GM19043 (cell line): ENCODE measurements at regions not wholly inside any gene's neighbourhood (a gene's known extent, or its start where the extent isn't known, plus 50 kb on each side); places are given as distances from the start of the nearest gene placed in this dataset.

Source experiments
- ATAC-seq: cut with Tn5 transposase; IDR thresholded peaks from one replicate; pipeline ENCODE4 v1.9.1; 2021; ENCODE audit warnings: low read depth; ENCODE audit not compliant: unreplicated experiment

- no peak for ATAC-seq
Observed at GRCh38 chr4:147303174-147303872, 177.6 kb upstream of the EDNRA start.

- ATAC-seq: no peak
Observed at GRCh38 chr4:147303873-147304229, 177.0 kb upstream of the EDNRA start.

DNA sequence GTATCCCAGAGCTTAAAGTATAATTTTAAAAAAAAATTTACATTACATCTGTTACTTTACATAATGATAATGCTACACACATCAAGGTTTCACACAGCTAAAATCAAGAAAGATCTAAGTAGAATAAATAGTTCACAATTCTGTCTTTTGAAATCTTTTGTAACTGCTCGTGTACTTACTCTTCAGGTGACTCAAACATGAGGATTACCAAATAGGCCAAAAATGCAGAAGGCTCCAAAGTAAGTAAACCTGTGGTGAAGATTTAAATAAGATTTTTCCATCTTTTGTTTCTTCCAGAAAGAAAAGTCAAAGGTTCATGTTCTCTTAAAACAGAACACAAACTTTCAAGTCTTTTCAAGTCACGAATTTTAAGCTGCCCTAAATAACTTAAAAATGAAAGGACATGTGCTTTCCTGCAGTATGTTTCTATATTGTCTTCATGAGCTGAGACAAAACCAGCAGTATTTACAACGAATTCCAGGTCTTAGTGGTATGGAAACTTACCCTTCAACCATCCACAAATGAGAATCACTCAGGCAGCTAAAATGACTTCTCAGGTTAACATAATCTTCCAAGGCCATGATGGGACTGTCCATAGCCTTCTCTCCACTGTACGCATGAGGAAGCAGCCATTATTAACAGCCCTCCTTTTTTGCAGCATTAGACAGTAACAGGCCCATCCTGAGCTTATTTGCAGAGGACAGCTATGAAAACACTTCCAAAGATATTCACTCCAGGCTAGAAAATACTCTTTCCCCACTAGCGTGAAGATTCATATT lies 172.8 kb upstream of the EDNRA start:
- ATAC-seq: no peak

DNA sequence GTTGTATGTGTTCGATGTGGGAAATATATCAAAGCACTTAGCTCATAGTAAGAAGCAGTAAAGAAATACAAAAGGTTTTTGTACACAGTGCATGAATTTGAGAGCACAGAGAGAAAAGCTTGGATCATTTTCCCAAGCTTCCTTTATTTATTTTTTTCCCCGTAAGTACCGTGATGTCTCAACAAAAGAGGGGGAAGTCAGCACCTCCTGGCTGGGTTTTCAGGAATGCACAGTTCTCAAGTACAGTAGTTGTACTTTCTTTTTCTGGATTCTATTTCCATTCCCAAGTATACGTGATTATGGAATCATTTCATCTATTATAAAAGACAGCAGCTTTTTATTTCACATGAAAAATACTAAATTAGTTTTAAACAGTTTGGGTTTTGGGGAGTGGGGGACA lies 171.5 kb upstream of the EDNRA start:
- ATAC-seq: no peak

DNA sequence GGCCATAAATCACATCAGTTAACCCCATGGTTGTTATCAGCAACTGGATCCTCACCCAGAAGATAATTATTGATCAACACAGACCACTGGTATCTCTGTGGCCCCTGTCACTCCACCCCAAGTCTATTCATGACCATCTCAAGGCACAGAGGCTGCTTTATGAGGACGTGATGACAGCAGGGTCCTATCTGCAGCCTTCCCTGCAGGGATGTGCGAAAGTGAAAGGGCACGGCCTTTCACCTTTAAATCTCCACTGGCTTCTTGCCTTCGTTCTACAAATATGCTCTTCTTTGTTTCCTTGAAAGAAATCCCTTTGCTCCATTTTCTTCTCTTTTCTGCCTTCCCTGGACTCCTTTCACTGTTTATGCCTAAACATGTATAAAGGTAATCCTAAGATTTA lies 170.6 kb upstream of the EDNRA start:
- no peak for ATAC-seq

DNA sequence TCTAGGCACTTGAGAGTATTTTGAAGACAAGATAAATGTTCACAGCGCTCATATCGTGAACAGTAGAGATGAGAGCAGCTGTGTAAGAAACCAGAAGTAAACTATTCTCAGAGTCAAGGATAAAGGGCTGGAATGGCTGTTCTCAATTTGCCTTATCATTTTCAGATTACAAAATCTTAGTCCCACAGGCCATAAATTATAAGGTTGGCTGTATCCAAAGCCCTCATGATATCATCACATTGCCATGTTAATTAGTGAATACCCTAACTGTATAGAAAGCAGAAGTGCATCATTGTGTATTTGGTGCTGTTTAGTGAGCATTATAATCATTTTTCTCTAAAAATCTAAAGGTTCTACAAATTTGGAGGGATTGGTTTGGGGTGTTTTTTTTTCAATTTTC lies 168.9 kb upstream of the EDNRA start:
- no peak for ATAC-seq

DNA sequence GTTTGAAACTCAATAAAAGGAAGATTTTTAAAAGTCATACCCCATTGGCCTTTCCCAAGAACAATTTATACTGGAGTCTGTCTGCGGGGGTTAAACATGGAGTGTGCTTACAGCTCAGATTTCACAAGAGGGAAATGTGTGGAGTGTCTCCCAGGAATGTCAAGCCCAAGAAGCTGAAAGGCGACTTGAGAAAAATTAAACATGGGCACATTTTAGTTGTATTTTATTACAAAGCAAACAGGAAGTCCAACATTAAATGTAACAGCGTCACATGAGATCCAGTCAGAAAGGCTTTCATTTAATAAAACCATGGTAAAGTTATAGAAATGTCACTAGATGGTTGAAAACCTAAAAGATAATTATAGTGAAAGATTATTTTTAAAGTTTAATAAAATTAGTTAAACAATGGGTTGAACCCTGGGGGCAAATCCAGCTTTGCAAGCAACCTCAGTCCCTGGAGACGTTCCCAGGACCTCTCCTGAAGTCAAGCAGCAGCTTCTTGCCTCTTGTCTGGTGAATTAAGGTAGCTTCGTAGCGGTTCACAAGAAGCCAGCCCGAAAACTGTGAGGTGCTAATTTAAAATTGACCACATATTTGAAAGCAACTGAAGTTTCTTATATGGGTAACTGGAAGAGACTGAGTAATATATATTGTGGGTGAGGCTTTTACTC lies 168.4 kb upstream of the EDNRA start:
- no peak for ATAC-seq

- ATAC-seq: no peak
Observed at GRCh38 chr4:147313108-147313507, 167.8 kb upstream of the EDNRA start.

GRCh38 chr4:147318586-147318985 lies 162.3 kb upstream of the EDNRA start:
- ATAC-seq: no peak

DNA sequence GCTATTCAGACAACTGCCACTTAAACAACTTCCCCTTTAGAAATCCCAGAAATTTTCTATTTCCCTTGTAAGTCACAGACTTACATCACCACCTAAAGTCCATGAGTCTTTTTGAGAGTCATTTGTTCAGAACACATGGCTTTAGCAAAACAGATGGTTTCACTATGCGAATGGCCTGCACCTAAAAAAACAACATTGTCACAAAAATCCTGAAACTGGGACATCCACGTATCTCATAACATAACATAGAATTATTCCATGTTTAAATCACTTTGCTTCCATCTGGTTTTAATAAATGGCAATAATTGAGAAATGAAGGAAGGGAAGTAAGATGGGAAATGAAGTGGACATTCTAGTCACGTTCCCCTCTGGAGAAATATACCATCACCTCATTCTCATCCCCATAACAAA lies 155.3 kb upstream of the EDNRA start:
- ATAC-seq: no peak

GRCh38 chr4:147326591-147326990 lies 154.3 kb upstream of the EDNRA start:
- no peak for ATAC-seq

GRCh38 chr4:147327322-147327721 lies 153.6 kb upstream of the EDNRA start:
- ATAC-seq: no peak

GRCh38 chr4:147328189-147328588 lies 152.7 kb upstream of the EDNRA start:
- ATAC-seq: no peak

DNA sequence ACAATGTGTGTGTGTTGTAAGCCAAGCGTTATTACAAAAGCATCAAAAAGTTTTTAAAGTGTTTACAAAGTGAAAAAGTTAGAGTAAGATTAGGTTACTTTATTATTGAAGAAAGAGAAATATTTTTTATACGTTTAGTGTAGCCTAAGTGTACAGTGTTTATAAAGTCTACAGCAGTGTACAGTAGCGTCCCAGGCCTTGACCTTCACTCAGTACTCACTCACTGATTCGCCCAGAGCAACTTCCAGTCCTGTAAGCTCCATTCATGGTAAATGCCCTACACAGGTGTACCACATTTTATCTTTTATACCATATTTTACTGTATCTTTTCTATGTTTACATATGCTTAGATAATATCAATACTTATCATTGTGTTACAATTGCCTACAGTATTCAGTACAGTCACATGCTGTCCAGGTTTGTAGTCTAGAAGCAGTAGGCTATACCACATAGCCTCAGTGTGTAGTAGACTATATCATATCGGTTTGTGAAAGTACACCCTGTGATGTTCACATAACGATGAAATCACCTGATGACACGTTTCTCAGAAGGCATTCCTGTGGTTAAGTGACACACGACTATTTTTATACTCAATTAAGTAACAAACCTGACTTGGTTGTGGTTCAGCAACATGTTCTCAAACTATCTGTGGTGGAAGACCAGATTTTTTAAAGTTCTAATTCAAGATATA lies 152.0 kb upstream of the EDNRA start:
- ATAC-seq: no peak

DNA sequence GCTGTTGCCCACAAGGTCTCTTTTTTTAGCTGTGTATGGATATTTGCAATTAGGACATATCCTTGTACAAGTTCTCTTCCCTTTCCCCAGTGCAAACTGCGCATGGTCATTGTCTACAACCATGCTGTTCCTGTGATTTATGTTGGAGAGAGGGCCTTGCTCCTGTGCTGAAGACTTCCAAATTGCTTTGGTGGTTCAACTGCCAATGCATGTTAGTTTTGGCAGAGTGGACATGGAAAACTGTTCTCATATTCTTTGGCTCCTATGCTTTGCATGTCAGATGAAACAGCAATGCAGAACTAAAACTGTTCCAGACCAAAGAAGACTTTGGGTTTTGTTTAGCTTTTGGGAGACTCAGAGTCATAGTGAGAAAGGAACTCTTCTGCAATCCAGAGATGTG lies 148.8 kb upstream of the EDNRA start:
- no peak for ATAC-seq

- ATAC-seq: no peak
Observed at GRCh38 chr4:147334478-147334877, 146.4 kb upstream of the EDNRA start.

DNA sequence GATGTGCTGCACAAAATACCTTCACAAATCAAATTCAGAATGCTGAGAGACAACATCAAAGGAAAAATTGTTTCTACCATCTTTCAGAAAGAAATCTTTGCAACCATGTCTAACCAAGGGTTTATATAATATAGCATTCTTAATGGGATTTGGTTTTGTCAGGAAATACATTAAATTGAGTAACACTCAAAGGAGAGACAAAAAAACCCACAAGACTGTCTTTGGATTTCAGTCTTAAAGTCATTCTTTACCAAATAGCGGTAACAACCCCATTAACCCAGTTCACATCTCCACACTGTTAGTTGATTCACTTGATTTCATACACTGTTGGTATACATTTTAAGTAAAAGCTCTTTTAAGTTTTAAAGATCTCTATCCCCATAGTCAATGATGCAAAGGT lies 145.7 kb upstream of the EDNRA start:
- ATAC-seq: no peak

GRCh38 chr4:147336252-147336651 lies 144.6 kb upstream of the EDNRA start:
- ATAC-seq: no peak

DNA sequence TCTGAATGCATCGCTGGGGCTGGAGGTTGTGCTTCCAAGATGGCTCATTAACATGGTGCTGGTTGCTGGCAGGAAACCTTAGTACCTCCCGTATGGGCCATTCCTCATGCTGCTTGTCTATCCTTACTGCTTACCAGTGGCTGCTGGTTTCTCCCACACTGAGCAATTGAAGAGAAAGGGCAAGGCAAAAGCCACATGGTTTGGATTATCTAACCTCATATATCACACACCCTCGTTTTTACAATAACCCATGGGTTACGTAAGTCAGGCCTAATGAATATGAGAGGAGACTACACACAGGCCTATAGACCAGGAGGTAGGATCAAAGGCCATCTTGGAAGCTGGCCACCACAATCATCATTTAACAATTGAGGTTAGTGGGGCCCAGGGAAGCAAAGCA lies 141.8 kb upstream of the EDNRA start:
- ATAC-seq: no peak

GRCh38 chr4:147340111-147340510 lies 140.8 kb upstream of the EDNRA start:
- no peak for ATAC-seq

GRCh38 chr4:147340591-147341120 lies 140.2 kb upstream of the EDNRA start:
- no peak for ATAC-seq
